ENCODE measurements at regions not wholly inside any gene's neighbourhood (a gene's known extent, or its start where the extent isn't known, plus 50 kb on each side); places are given as distances from the start of the nearest gene placed in this dataset.

- TF ChIP-seq CTCF (IDR thresholded peaks at IDR 0.05; ENCODE audit: low read depth, low read length, missing control alignments): no peak
- no peak overlapping the region for H3K4me3 ChIP-seq (ENCODE audit: low read depth, low read length)
- no peak for DNase-seq (ENCODE audit: low read depth)
Measured at GRCh38 chr2:234247453-234248180, 197.1 kb downstream of the SPP2 start.

GRCh38 chr2:234245945-234246344 is 195.4 kb downstream of the SPP2 start:
- no peak for DNase-seq (ENCODE audit: low read depth)
- no peak for TF ChIP-seq CTCF (IDR thresholded peaks at IDR 0.05; ENCODE audit: low read depth, low read length, missing control alignments)

GRCh38 chr2:234243871-234244565 is 193.5 kb downstream of the SPP2 start:
- no peak for DNase-seq (ENCODE audit: low read depth)

More at GRCh38 chr2:234245945-234246344, 195.4 kb downstream of the SPP2 start:
- H3K4me3 ChIP-seq (ENCODE audit: low read depth, low read length): no peak overlapping the region

GRCh38 chr2:234242459-234242836 is 191.9 kb downstream of the SPP2 start:
- H3K4me3 ChIP-seq (ENCODE audit: low read depth, low read length): no peak overlapping the region
- TF ChIP-seq CTCF (IDR thresholded peaks at IDR 0.05; ENCODE audit: low read depth, low read length, missing control alignments): no peak

More at GRCh38 chr2:234243871-234244565, 193.5 kb downstream of the SPP2 start:
- TF ChIP-seq CTCF (IDR thresholded peaks at IDR 0.05; ENCODE audit: low read depth, low read length, missing control alignments): no peak
- no peak overlapping the region for H3K4me3 ChIP-seq (ENCODE audit: low read depth, low read length)

GRCh38 chr2:234241656-234242458 is 191.4 kb downstream of the SPP2 start:
- DNase-seq (ENCODE audit: low read depth): no peak
- H3K4me3 ChIP-seq (ENCODE audit: low read depth, low read length): no peak overlapping the region
- no peak for TF ChIP-seq CTCF (IDR thresholded peaks at IDR 0.05; ENCODE audit: low read depth, low read length, missing control alignments)

More at GRCh38 chr2:234242459-234242836, 191.9 kb downstream of the SPP2 start:
- no peak for DNase-seq (ENCODE audit: low read depth)

GRCh38 chr2:234240917-234241316 is 190.4 kb downstream of the SPP2 start:
- no peak overlapping the region for H3K4me3 ChIP-seq (ENCODE audit: low read depth, low read length)
- TF ChIP-seq CTCF (IDR thresholded peaks at IDR 0.05; ENCODE audit: low read depth, low read length, missing control alignments): no peak
- no peak for DNase-seq (ENCODE audit: low read depth)

Measured in GM12864 (cell line).